ENCODE measurements at regions not wholly inside any gene's neighbourhood (a gene's known extent, or its start where the extent isn't known, plus 50 kb on each side); places are given as distances from the start of the nearest gene placed in this dataset.

DNA sequence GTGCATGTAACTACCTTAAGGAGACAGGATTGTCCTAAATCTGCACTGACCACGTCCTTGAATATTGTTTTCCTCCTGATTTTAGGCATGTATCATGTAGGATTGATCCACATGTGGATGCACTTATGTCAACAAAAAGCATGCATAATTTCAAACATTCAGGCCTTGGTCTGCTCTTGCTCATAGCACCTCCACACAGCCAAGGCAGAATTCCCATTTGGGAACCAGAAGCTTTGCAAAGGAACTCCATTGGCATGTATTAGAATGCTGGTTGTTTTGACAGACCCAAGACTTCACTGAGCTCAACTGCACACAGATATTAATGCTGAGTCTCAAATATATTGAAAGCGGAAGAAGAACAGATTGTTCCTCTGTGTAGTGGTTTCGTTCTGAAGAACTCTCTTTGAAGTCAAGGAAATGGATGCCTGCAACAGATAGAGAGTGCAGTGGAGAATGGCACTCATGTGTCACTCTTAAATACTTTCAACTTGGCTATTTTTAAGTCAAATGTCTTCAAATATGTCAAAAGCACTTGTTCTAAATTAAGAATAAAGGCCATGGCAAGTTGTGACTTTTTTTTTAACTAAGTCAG, 387.6 kb downstream of the LTN1 start:
- TF ChIP-seq, protein P1, sequence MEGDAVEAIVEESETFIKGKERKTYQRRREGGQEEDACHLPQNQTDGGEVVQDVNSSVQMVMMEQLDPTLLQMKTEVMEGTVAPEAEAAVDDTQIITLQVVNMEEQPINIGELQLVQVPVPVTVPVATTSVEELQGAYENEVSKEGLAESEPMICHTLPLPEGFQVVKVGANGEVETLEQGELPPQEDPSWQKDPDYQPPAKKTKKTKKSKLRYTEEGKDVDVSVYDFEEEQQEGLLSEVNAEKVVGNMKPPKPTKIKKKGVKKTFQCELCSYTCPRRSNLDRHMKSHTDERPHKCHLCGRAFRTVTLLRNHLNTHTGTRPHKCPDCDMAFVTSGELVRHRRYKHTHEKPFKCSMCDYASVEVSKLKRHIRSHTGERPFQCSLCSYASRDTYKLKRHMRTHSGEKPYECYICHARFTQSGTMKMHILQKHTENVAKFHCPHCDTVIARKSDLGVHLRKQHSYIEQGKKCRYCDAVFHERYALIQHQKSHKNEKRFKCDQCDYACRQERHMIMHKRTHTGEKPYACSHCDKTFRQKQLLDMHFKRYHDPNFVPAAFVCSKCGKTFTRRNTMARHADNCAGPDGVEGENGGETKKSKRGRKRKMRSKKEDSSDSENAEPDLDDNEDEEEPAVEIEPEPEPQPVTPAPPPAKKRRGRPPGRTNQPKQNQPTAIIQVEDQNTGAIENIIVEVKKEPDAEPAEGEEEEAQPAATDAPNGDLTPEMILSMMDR (optimal IDR thresholded peaks at IDR 0.05 in 1 of 3, IDR thresholded peaks at IDR 0.05 in 1 of 3, conservative IDR thresholded peaks at IDR 0.05 in 1 of 3; ENCODE audit: extremely low read depth in 1 of 3, insufficient read depth in 2 of 3, low read length in 3 of 3): no peak
- no peak for TF ChIP-seq EZH2 (IDR thresholded peaks at IDR 0.05; ENCODE audit: low read length)
